IMR-90 (cell line): ENCODE measurements at regions not wholly inside any gene's neighbourhood (a gene's known extent, or its start where the extent isn't known, plus 50 kb on each side); places are given as distances from the start of the nearest gene placed in this dataset.

Experiments used
- ATAC-seq: fragments of 200-7000 bp; cut with Tn5 transposase; 2 replicates; pipeline ENCODE4 v1.9.1; 2020; ENCODE audit warnings: low read depth, mild to moderate bottlenecking, moderate library complexity
- BruUV-seq: library from RNA; stranded (reverse); fragments of 400-500 nt; replicated peaks from 2 replicates; lab custom pipeline; 2021; lab: Mats Ljungman, UMichigan
- CTCF ChIA-PET: fragments of 300-600 bp; formaldehyde crosslinking; extraction: SDS; loops from one replicate; lab custom pipeline; 2021; ENCODE audit warnings: antibody characterized with exemption; lab: Yijun Ruan, JAX
- POLR2A ChIA-PET: fragments of 300-600 bp; sonication (Branson Sonifier 250); formaldehyde crosslinking; loops from one replicate; lab custom pipeline; 2022; ENCODE audit warnings: antibody characterized with exemption; ENCODE audit not compliant: unreplicated experiment; lab: Charles Lee
- DNase-seq: peaks from one replicate; pipeline ENCODE4 v3.0.0; 2013
- H2AFZ ChIP-seq: replicated peaks from 2 replicates; pipeline ENCODE3; 2013; ENCODE audit warnings: low read length, mild to moderate bottlenecking; ENCODE audit not compliant: poor library complexity
- H2AK5ac ChIP-seq: 2 replicates; pipeline ENCODE4 v1.6.1; 2013; ENCODE audit warnings: low read depth, low read length, inconsistent platforms
- H2AK9ac ChIP-seq: replicated peaks from 2 replicates; pipeline ENCODE3; 2013; ENCODE audit warnings: mild to moderate bottlenecking, low read depth, low read length, moderate library complexity; ENCODE audit not compliant: poor library complexity
- H2BK120ac ChIP-seq: 2 replicates; pipeline ENCODE4 v1.6.1; 2013; ENCODE audit warnings: low read depth, low read length, inconsistent platforms
- H2BK15ac ChIP-seq: 3 replicates; pipeline ENCODE4 v1.6.1; 2013; ENCODE audit warnings: low read depth, low read length, inconsistent platforms
- H2BK20ac ChIP-seq: 2 replicates; pipeline ENCODE4 v1.6.1; 2013; ENCODE audit warnings: low read depth, mild to moderate bottlenecking, inconsistent platforms, low read length, moderate library complexity
- H2BK5ac ChIP-seq: 2 replicates; pipeline ENCODE4 v1.6.1; 2013; ENCODE audit warnings: mild to moderate bottlenecking, low read depth, low read length, inconsistent platforms; ENCODE audit not compliant: poor library complexity, severe bottlenecking
- H3K14ac ChIP-seq: replicated peaks from 2 replicates; pipeline ENCODE4 v1.6.1; 2013; ENCODE audit warnings: low read depth, low read length, inconsistent platforms
- H3K18ac ChIP-seq: 2 replicates; pipeline ENCODE4 v1.6.1; 2013; ENCODE audit warnings: low read depth, low read length, control low read depth
- H3K23ac ChIP-seq: 2 replicates; pipeline ENCODE4 v1.6.1; 2013; ENCODE audit warnings: low read depth, low read length, inconsistent platforms
- H3K27ac ChIP-seq: 2 replicates; pipeline ENCODE4 v1.5.1; 2013; ENCODE audit warnings: mild to moderate bottlenecking, control low read depth, low read length; ENCODE audit not compliant: insufficient read depth
- H3K27me3 ChIP-seq: 2 replicates; pipeline ENCODE4 v1.6.1; 2013; ENCODE audit warnings: low read length; ENCODE audit not compliant: control insufficient read depth, insufficient read depth
- H3K36me3 ChIP-seq: 2 replicates; pipeline ENCODE4 v1.6.1; 2013; ENCODE audit warnings: low read length, mixed read lengths; ENCODE audit not compliant: control insufficient read depth, insufficient read depth
- H3K4ac ChIP-seq: 2 replicates; pipeline ENCODE4 v1.6.1; 2013; ENCODE audit warnings: low read depth, low read length, inconsistent platforms
- H3K4me1 ChIP-seq: 2 replicates; pipeline ENCODE4 v1.6.1; 2013; ENCODE audit warnings: low read length, mixed read lengths; ENCODE audit not compliant: control insufficient read depth, insufficient read depth
- H3K4me2 ChIP-seq: 2 replicates; pipeline ENCODE4 v1.6.1; 2013; ENCODE audit warnings: low read depth, mild to moderate bottlenecking, control low read depth, low read length, moderate library complexity
- H3K4me3 ChIP-seq: 2 replicates; pipeline ENCODE4 v1.5.1; 2013; ENCODE audit warnings: low read depth, mild to moderate bottlenecking, control low read depth, low read length, moderate library complexity; ENCODE audit not compliant: insufficient read depth
- H3K56ac ChIP-seq: 2 replicates; pipeline ENCODE4 v1.6.1; 2013; ENCODE audit warnings: low read length, inconsistent platforms; ENCODE audit not compliant: insufficient read depth; ENCODE audit errors: extremely low read depth
- H3K79me1 ChIP-seq, 2 experiments: 2 replicates each; pipeline ENCODE4 v1.6.1; 2013; ENCODE audit warnings: low read length in 2 of 2, inconsistent platforms in 1 of 2, low read depth in 1 of 2
- H3K9ac ChIP-seq: 2 replicates; pipeline ENCODE4 v1.6.1; 2013; ENCODE audit warnings: low read depth, low read length, control low read depth
- H3K9me1 ChIP-seq: 2 replicates; pipeline ENCODE4 v1.6.1; 2013; ENCODE audit warnings: low read length, inconsistent platforms; ENCODE audit not compliant: insufficient read depth
- H3K9me3 ChIP-seq: 2 replicates; pipeline ENCODE4 v1.6.1; 2013; ENCODE audit warnings: low read length; ENCODE audit not compliant: control insufficient read depth, insufficient read depth
- H4K20me1 ChIP-seq: 2 replicates; pipeline ENCODE4 v1.6.1; 2013; ENCODE audit warnings: low read length, inconsistent platforms; ENCODE audit not compliant: insufficient read depth
- H4K5ac ChIP-seq: 2 replicates; pipeline ENCODE4 v1.6.1; 2013; ENCODE audit warnings: mild to moderate bottlenecking, low read depth, low read length, control low read depth
- H4K8ac ChIP-seq, 2 experiments: 2 replicates each; pipeline ENCODE4 v1.6.1; 2013; ENCODE audit warnings: low read depth in 2 of 2, low read length in 2 of 2, control low read depth in 1 of 2, inconsistent platforms in 1 of 2
- H4K91ac ChIP-seq: 2 replicates; pipeline ENCODE4 v1.6.1; 2013; ENCODE audit warnings: low read depth, low read length, inconsistent platforms; ENCODE audit not compliant: insufficient read depth
- MAZ ChIP-seq: IDR thresholded peaks from 2 replicates; pipeline ENCODE4 v1.6.1; 2012; ENCODE audit warnings: low read depth, mild to moderate bottlenecking, low read length, improper control_type of control experiment, moderate library complexity, borderline replicate concordance
- NFE2L2 ChIP-seq: fragments of 150-350 bp; IDR thresholded peaks from 2 replicates; pipeline ENCODE4 v1.6.1; 2016; ENCODE audit warnings: low read depth, mild to moderate bottlenecking, low read length
- POLR2A ChIP-seq: IDR thresholded peaks from 2 replicates; pipeline ENCODE4 v1.6.1; 2012; ENCODE audit warnings: mild to moderate bottlenecking, low read depth, low read length
- RFX5 ChIP-seq: IDR thresholded peaks from 2 replicates; pipeline ENCODE4 v1.8.0; 2012; ENCODE audit warnings: low read depth, mild to moderate bottlenecking, low read length, moderate library complexity
- WGBS, 2 experiments: methylation state at CpG; one replicate each; pipeline versions ENCODE4 v1.1.5 to v1.1.7; 2013; ENCODE audit warnings: missing lambda C conversion rate in 2 of 2; ENCODE audit not compliant: insufficient read length in 1 of 2; ENCODE audit errors: extremely low coverage in 2 of 2; 5-methylcytosine and 5-hydroxymethylcytosine counted together
- dilution Hi-C: fragments of 300-500 bp; cut with HindIII; formaldehyde crosslinking; loops from one replicate; pipeline ENCODE4 v1.14.3; 2018; ENCODE audit warnings: low sequenced_read_pairs; ENCODE audit not compliant: unreplicated experiment
- in situ Hi-C: fragments of 300-500 bp; cut with MboI; formaldehyde crosslinking; loops from 3 replicates; pipeline ENCODE4 v1.14.3; 2019; ENCODE audit warnings: low sequenced_read_pairs, inconsistent platforms, mixed read lengths
- intact Hi-C: fragments of 100-400 bp; cut with micrococcal nuclease; formaldehyde crosslinking; loops from 2 replicates; pipeline ENCODE4 v1.10.0; 2022

DNA sequence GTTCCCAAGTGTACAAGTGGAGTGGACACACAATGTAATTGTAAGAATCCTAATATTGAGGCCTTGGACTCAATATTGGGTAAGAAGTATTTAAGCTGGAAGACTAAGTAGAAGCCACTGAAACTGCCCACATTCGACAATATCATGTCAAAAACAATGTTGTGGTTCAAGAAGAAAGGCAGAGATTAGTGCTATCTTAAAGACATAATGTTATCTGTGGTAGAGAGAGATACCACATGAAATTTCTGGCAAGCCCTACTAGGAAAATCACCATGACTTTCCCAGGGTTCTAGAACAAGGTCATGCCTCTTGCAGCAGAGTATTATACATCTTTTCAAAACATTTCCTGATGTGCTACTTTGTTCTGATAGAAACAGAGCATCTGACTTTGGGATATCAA, 192.6 kb downstream of the RAP2B start:
- no peak overlapping the region for H3K9ac ChIP-seq
- dilution Hi-C loops, result no loop called here
- no peak for DNase-seq
- H2AK9ac ChIP-seq, result no peak overlapping the region
- no peaks in the 10 kb centered on the region for H4K20me1 ChIP-seq
- BruUV-seq, result no TSS peak
- no peak overlapping the region for H3K14ac ChIP-seq
- no peak overlapping the region for H2AFZ ChIP-seq
- H4K91ac ChIP-seq, result no peak overlapping the region
- H3K23ac ChIP-seq, result no peak overlapping the region
- H4K8ac ChIP-seq, result no peak overlapping the region
- in situ Hi-C loops, result no loop called here
- no peak overlapping the region for H4K5ac ChIP-seq
- no peak overlapping the region for H2BK5ac ChIP-seq
- no peaks in the 10 kb centered on the region for H3K9me3 ChIP-seq
- H2BK20ac ChIP-seq, result no peak overlapping the region
- no peaks in the 10 kb centered on the region for H3K79me1 ChIP-seq
- WGBS, 2 experiments, result no CpG with 5 or more reads among the region's 1 CpG
- CTCF ChIA-PET, result no interaction called here
- POLR2A ChIA-PET, result no interaction called here
- H2BK120ac ChIP-seq, result no peak overlapping the region
- H3K4me3 ChIP-seq, result no peak overlapping the region
- no peak overlapping the region for H3K56ac ChIP-seq
- no peak overlapping the region for H3K27ac ChIP-seq
- no peak overlapping the region for H2AK5ac ChIP-seq
- H3K4me2 ChIP-seq, result no peak overlapping the region
- peaks cover 5% of the 10 kb centered on the region; the same call in 1 of the 2 replicates for H3K9me1 ChIP-seq
- no peaks in the 10 kb centered on the region for H3K36me3 ChIP-seq
- H3K18ac ChIP-seq, result no peak overlapping the region
- intact Hi-C loops, result no loop called here
- no peak overlapping the region for H2BK15ac ChIP-seq
- TF ChIP-seq RFX5 (no peak), NFE2L2 (no peak), MAZ (no peak), POLR2A (no peak)
- H3K4me1 ChIP-seq, result peaks cover 4% of the 10 kb centered on the region
- H3K27me3 ChIP-seq, result peaks cover 3% of the 10 kb centered on the region; the same call in 1 of the 2 replicates
- H3K4ac ChIP-seq, result no peak overlapping the region
- no peak for ATAC-seq
